IMR-90 (cell line): ENCODE measurements at regions not wholly inside any gene's neighbourhood (a gene's known extent, or its start where the extent isn't known, plus 50 kb on each side); places are given as distances from the start of the nearest gene placed in this dataset.

Experiments
- ATAC-seq: fragments of 200-7000 bp; cut with Tn5 transposase; 2 replicates; pipeline ENCODE4 v1.9.1; 2020; ENCODE audit warnings: low read depth, mild to moderate bottlenecking, moderate library complexity
- BruUV-seq: library from RNA; stranded (reverse); fragments of 400-500 nt; replicated peaks from 2 replicates; lab custom pipeline; 2021; lab: Mats Ljungman, UMichigan
- CTCF ChIA-PET: fragments of 300-600 bp; formaldehyde crosslinking; extraction: SDS; loops from one replicate; lab custom pipeline; 2021; ENCODE audit warnings: antibody characterized with exemption; lab: Yijun Ruan, JAX
- POLR2A ChIA-PET: fragments of 300-600 bp; sonication (Branson Sonifier 250); formaldehyde crosslinking; loops from one replicate; lab custom pipeline; 2022; ENCODE audit warnings: antibody characterized with exemption; ENCODE audit not compliant: unreplicated experiment; lab: Charles Lee
- DNase-seq: peaks from one replicate; pipeline ENCODE4 v3.0.0; 2013
- H2AFZ ChIP-seq: replicated peaks from 2 replicates; pipeline ENCODE3; 2013; ENCODE audit warnings: low read length, mild to moderate bottlenecking; ENCODE audit not compliant: poor library complexity
- H2AK5ac ChIP-seq: 2 replicates; pipeline ENCODE4 v1.6.1; 2013; ENCODE audit warnings: low read depth, low read length, inconsistent platforms
- H2AK9ac ChIP-seq: replicated peaks from 2 replicates; pipeline ENCODE3; 2013; ENCODE audit warnings: mild to moderate bottlenecking, low read depth, low read length, moderate library complexity; ENCODE audit not compliant: poor library complexity
- H2BK120ac ChIP-seq: 2 replicates; pipeline ENCODE4 v1.6.1; 2013; ENCODE audit warnings: low read depth, low read length, inconsistent platforms
- H2BK15ac ChIP-seq: 3 replicates; pipeline ENCODE4 v1.6.1; 2013; ENCODE audit warnings: low read depth, low read length, inconsistent platforms
- H2BK20ac ChIP-seq: 2 replicates; pipeline ENCODE4 v1.6.1; 2013; ENCODE audit warnings: low read depth, mild to moderate bottlenecking, inconsistent platforms, low read length, moderate library complexity
- H2BK5ac ChIP-seq: 2 replicates; pipeline ENCODE4 v1.6.1; 2013; ENCODE audit warnings: mild to moderate bottlenecking, low read depth, low read length, inconsistent platforms; ENCODE audit not compliant: poor library complexity, severe bottlenecking
- H3K14ac ChIP-seq: replicated peaks from 2 replicates; pipeline ENCODE4 v1.6.1; 2013; ENCODE audit warnings: low read depth, low read length, inconsistent platforms
- H3K18ac ChIP-seq: 2 replicates; pipeline ENCODE4 v1.6.1; 2013; ENCODE audit warnings: low read depth, low read length, control low read depth
- H3K23ac ChIP-seq: 2 replicates; pipeline ENCODE4 v1.6.1; 2013; ENCODE audit warnings: low read depth, low read length, inconsistent platforms
- H3K27ac ChIP-seq: 2 replicates; pipeline ENCODE4 v1.5.1; 2013; ENCODE audit warnings: mild to moderate bottlenecking, control low read depth, low read length; ENCODE audit not compliant: insufficient read depth
- H3K27me3 ChIP-seq: 2 replicates; pipeline ENCODE4 v1.6.1; 2013; ENCODE audit warnings: low read length; ENCODE audit not compliant: control insufficient read depth, insufficient read depth
- H3K36me3 ChIP-seq: 2 replicates; pipeline ENCODE4 v1.6.1; 2013; ENCODE audit warnings: low read length, mixed read lengths; ENCODE audit not compliant: control insufficient read depth, insufficient read depth
- H3K4ac ChIP-seq: 2 replicates; pipeline ENCODE4 v1.6.1; 2013; ENCODE audit warnings: low read depth, low read length, inconsistent platforms
- H3K4me1 ChIP-seq: 2 replicates; pipeline ENCODE4 v1.6.1; 2013; ENCODE audit warnings: low read length, mixed read lengths; ENCODE audit not compliant: control insufficient read depth, insufficient read depth
- H3K4me2 ChIP-seq: 2 replicates; pipeline ENCODE4 v1.6.1; 2013; ENCODE audit warnings: low read depth, mild to moderate bottlenecking, control low read depth, low read length, moderate library complexity
- H3K4me3 ChIP-seq: 2 replicates; pipeline ENCODE4 v1.5.1; 2013; ENCODE audit warnings: low read depth, mild to moderate bottlenecking, control low read depth, low read length, moderate library complexity; ENCODE audit not compliant: insufficient read depth
- H3K56ac ChIP-seq: 2 replicates; pipeline ENCODE4 v1.6.1; 2013; ENCODE audit warnings: low read length, inconsistent platforms; ENCODE audit not compliant: insufficient read depth; ENCODE audit errors: extremely low read depth
- H3K79me1 ChIP-seq, 2 experiments: 2 replicates each; pipeline ENCODE4 v1.6.1; 2013; ENCODE audit warnings: low read length in 2 of 2, inconsistent platforms in 1 of 2, low read depth in 1 of 2
- H3K9ac ChIP-seq: 2 replicates; pipeline ENCODE4 v1.6.1; 2013; ENCODE audit warnings: low read depth, low read length, control low read depth
- H3K9me1 ChIP-seq: 2 replicates; pipeline ENCODE4 v1.6.1; 2013; ENCODE audit warnings: low read length, inconsistent platforms; ENCODE audit not compliant: insufficient read depth
- H3K9me3 ChIP-seq: 2 replicates; pipeline ENCODE4 v1.6.1; 2013; ENCODE audit warnings: low read length; ENCODE audit not compliant: control insufficient read depth, insufficient read depth
- H4K20me1 ChIP-seq: 2 replicates; pipeline ENCODE4 v1.6.1; 2013; ENCODE audit warnings: low read length, inconsistent platforms; ENCODE audit not compliant: insufficient read depth
- H4K5ac ChIP-seq: 2 replicates; pipeline ENCODE4 v1.6.1; 2013; ENCODE audit warnings: mild to moderate bottlenecking, low read depth, low read length, control low read depth
- H4K8ac ChIP-seq, 2 experiments: 2 replicates each; pipeline ENCODE4 v1.6.1; 2013; ENCODE audit warnings: low read depth in 2 of 2, low read length in 2 of 2, control low read depth in 1 of 2, inconsistent platforms in 1 of 2
- H4K91ac ChIP-seq: 2 replicates; pipeline ENCODE4 v1.6.1; 2013; ENCODE audit warnings: low read depth, low read length, inconsistent platforms; ENCODE audit not compliant: insufficient read depth
- NFE2L2 ChIP-seq: fragments of 150-350 bp; IDR thresholded peaks from 2 replicates; pipeline ENCODE4 v1.6.1; 2016; ENCODE audit warnings: low read depth, mild to moderate bottlenecking, low read length
- RAD21 ChIP-seq: IDR thresholded peaks from 2 replicates; pipeline ENCODE4 v1.6.1; 2012; ENCODE audit warnings: low read length, improper control_type of control experiment
- WGBS, 2 experiments: methylation state at CpG; one replicate each; pipeline versions ENCODE4 v1.1.5 to v1.1.7; 2013; ENCODE audit warnings: missing lambda C conversion rate in 2 of 2; ENCODE audit not compliant: insufficient read length in 1 of 2; ENCODE audit errors: extremely low coverage in 2 of 2; 5-methylcytosine and 5-hydroxymethylcytosine counted together
- dilution Hi-C: fragments of 300-500 bp; cut with HindIII; formaldehyde crosslinking; loops from one replicate; pipeline ENCODE4 v1.14.3; 2018; ENCODE audit warnings: low sequenced_read_pairs; ENCODE audit not compliant: unreplicated experiment
- in situ Hi-C: fragments of 300-500 bp; cut with MboI; formaldehyde crosslinking; loops from 3 replicates; pipeline ENCODE4 v1.14.3; 2019; ENCODE audit warnings: low sequenced_read_pairs, inconsistent platforms, mixed read lengths
- intact Hi-C: fragments of 100-400 bp; cut with micrococcal nuclease; formaldehyde crosslinking; loops from 2 replicates; pipeline ENCODE4 v1.10.0; 2022

GRCh38 chr2:167406558-167406957 lies 518.3 kb downstream of the XIRP2 start:
- no peak for TF ChIP-seq NFE2L2
- no peak for TF ChIP-seq RAD21
- in situ Hi-C loops: no loop called here

More at GRCh38 chr2:167406558-167406957, 518.3 kb downstream of the XIRP2 start:
- no peaks in the 10 kb centered on the region for H3K36me3 ChIP-seq
- H3K4me1 ChIP-seq: no peaks in the 10 kb centered on the region
- no peak overlapping the region for H3K27ac ChIP-seq
- dilution Hi-C loops: no loop called here
- no peaks in the 10 kb centered on the region for H3K27me3 ChIP-seq
- ATAC-seq: no peak
- H3K4me3 ChIP-seq: no peak overlapping the region
- H3K23ac ChIP-seq: no peak overlapping the region
- H3K9me1 ChIP-seq: no peaks in the 10 kb centered on the region
- BruUV-seq: no TSS peak
- no CpG with 5 or more reads among the region's 4 CpGs for WGBS, 2 experiments
- H4K91ac ChIP-seq: no peak overlapping the region
- ChIA-PET POLR2A (no interaction called here), CTCF (no interaction called here)
- no peak overlapping the region for H3K4ac ChIP-seq
- no peak overlapping the region for H2BK120ac ChIP-seq
- no peak overlapping the region for H2BK20ac ChIP-seq
- intact Hi-C loops: no loop called here
- H2BK15ac ChIP-seq: no peak overlapping the region
- H3K14ac ChIP-seq: no peak overlapping the region
- H2AK5ac ChIP-seq: no peak overlapping the region
- no peak overlapping the region for H2AFZ ChIP-seq
- H3K9me3 ChIP-seq: no peaks in the 10 kb centered on the region
- H4K8ac ChIP-seq: no peak overlapping the region
- no peaks in the 10 kb centered on the region for H4K20me1 ChIP-seq
- H3K79me1 ChIP-seq: no peaks in the 10 kb centered on the region
- no peak for DNase-seq
- no peak overlapping the region for H3K56ac ChIP-seq
- H2BK5ac ChIP-seq: no peak overlapping the region
- no peak overlapping the region for H3K4me2 ChIP-seq
- H2AK9ac ChIP-seq: no peak overlapping the region
- no peak overlapping the region for H3K18ac ChIP-seq
- H4K5ac ChIP-seq: no peak overlapping the region
- H3K9ac ChIP-seq: no peak overlapping the region
